ENCODE measurements at regions not wholly inside any gene's neighbourhood (a gene's known extent, or its start where the extent isn't known, plus 50 kb on each side); places are given as distances from the start of the nearest gene placed in this dataset.

- H3K4me3 ChIP-seq (ENCODE audit: extremely low read depth in 1 of 4, insufficient read depth in 2 of 4, low read depth in 3 of 4, low read length in 4 of 4) = no peak overlapping the region
- no peak overlapping the region for H3K14ac ChIP-seq (ENCODE audit: insufficient read length)
- no peaks in the 10 kb centered on the region for H3K23me2 ChIP-seq (ENCODE audit: low read depth, low read length)
- no peak overlapping the region for H3K4me2 ChIP-seq (ENCODE audit: insufficient read depth in 1 of 2, low read depth in 2 of 2, low read length in 2 of 2)
- ChIA-PET CTCF (ENCODE audit: partially characterized antibody) (interaction anchor here (0.6 kb wide), 1 partner anchor 817 kb away, joined by 4 read pairs; no protein-coding TSS in a partner anchor), POLR2A (ENCODE audit: partially characterized antibody) (no interaction called here)
- H4K8ac ChIP-seq (ENCODE audit: extremely low read depth, insufficient read depth, low read length) = no peak overlapping the region
- H3K9me3 ChIP-seq (ENCODE audit: insufficient read depth in 2 of 2, low read depth in 1 of 2, low read length in 1 of 2) = no peaks in the 10 kb centered on the region
- DNase-seq (ENCODE audit: low read depth in 1 of 2, low spot score in 2 of 2) (no peak), FAIRE-seq (no peak)
- H3K4me1 ChIP-seq (replicated peaks in 1 of 4; ENCODE audit: control insufficient read depth in 3 of 4, insufficient read depth in 4 of 4, low read length in 3 of 4) = no peaks in the 10 kb centered on the region
- no peak overlapping the region for H4K5ac ChIP-seq (ENCODE audit: insufficient read length, low read depth, low read length)
- H3K23ac ChIP-seq (ENCODE audit: insufficient read length) = no peak overlapping the region
- H4K20me1 ChIP-seq (replicated peaks in 1 of 2; ENCODE audit: control insufficient read depth in 1 of 2, insufficient read depth in 2 of 2, low read length in 2 of 2) = no peaks in the 10 kb centered on the region
- no peak overlapping the region for H2BK5ac ChIP-seq (ENCODE audit: low read depth, low read length)
- 100% methylated on average over 1 of the region's 1 CpG; no CpG with 5 or more reads in 1 of the 2 experiments for WGBS, 2 experiments (ENCODE audit: extremely low coverage in 1 of 2, insufficient coverage in 1 of 2, insufficient read length in 1 of 2, insufficient replicate concordance in 2 of 2, low coverage in 1 of 2, low lambda C conversion rate in 2 of 2, missing lambda C conversion rate in 1 of 2)
- no peak overlapping the region for H4K91ac ChIP-seq (replicated peaks; ENCODE audit: insufficient read length, low read length)
- no peaks in the 10 kb centered on the region for H3K36me3 ChIP-seq (ENCODE audit: control insufficient read depth in 2 of 4, insufficient read depth in 4 of 4, low read length in 3 of 4)
- no peak overlapping the region for H2AK5ac ChIP-seq (ENCODE audit: low read depth, low read length)
- H3K79me2 ChIP-seq (ENCODE audit: control insufficient read depth in 1 of 2, insufficient read depth in 2 of 2, low read length in 2 of 2) = no peaks in the 10 kb centered on the region
- H3K56ac ChIP-seq (replicated peaks; ENCODE audit: insufficient read length, low read depth, low read length) = no peak overlapping the region
- H2AFZ ChIP-seq (ENCODE audit: low read length) = no peak overlapping the region
- no peak overlapping the region for H2BK15ac ChIP-seq (ENCODE audit: low read length)
- no peaks in the 10 kb centered on the region for H3K79me1 ChIP-seq (ENCODE audit: low read depth, low read length)
- H3K9ac ChIP-seq (replicated peaks in 1 of 4; ENCODE audit: extremely low read depth in 1 of 4, low read depth in 3 of 4, low read length in 3 of 4) = no peak overlapping the region
- no peak overlapping the region for H2BK20ac ChIP-seq (ENCODE audit: low read length)
- H3K18ac ChIP-seq (ENCODE audit: extremely low read depth, low read length) = no peak overlapping the region
- H3K27ac ChIP-seq (ENCODE audit: low read depth, low read length) = no peak overlapping the region
- H2BK12ac ChIP-seq (ENCODE audit: low read depth, low read length) = no peak overlapping the region
- H3K4ac ChIP-seq (replicated peaks; ENCODE audit: insufficient read length, low read depth, low read length) = no peak overlapping the region
- no peaks in the 10 kb centered on the region for H3K27me3 ChIP-seq (replicated peaks in 1 of 4; ENCODE audit: control insufficient read depth in 3 of 4, extremely low read depth in 1 of 4, insufficient read depth in 3 of 4, low read length in 3 of 4)
- TF ChIP-seq ATF3 (IDR thresholded peaks at IDR 0.05; ENCODE audit: insufficient read depth, low read depth, low read length) (no peak), EGR1 (IDR thresholded peaks at IDR 0.05; ENCODE audit: borderline replicate concordance, low read depth, low read length) (no peak), SP2 (IDR thresholded peaks at IDR 0.05; ENCODE audit: low read length) (no peak), POLR2AphosphoS5 (IDR thresholded peaks at IDR 0.05; ENCODE audit: low read depth, low read length) (no peak)
- H2BK120ac ChIP-seq (replicated peaks; ENCODE audit: low read depth, low read length) = no peak overlapping the region
Measured at GRCh38 chr4:141501395-141501794, 135.0 kb upstream of the IL15 start.

Measured in H1 (cell line).